ENCODE measurements at regions not wholly inside any gene's neighbourhood (a gene's known extent, or its start where the extent isn't known, plus 50 kb on each side); places are given as distances from the start of the nearest gene placed in this dataset.

- DNase-seq (ENCODE audit: low read depth in 1 of 2, low spot score in 1 of 2), result no peak
- no peak overlapping the region for H3K27ac ChIP-seq (replicated peaks)
- TF ChIP-seq SPI1 (IDR thresholded peaks at IDR 0.05; ENCODE audit: borderline replicate concordance, low read depth) (no peak), CTCF (IDR thresholded peaks at IDR 0.05; ENCODE audit: insufficient read depth, low read length) (no peak), GABPA (IDR thresholded peaks at IDR 0.05; ENCODE audit: low read depth) (no peak), POLR2AphosphoS5 (IDR thresholded peaks at IDR 0.05; ENCODE audit: low read depth) (no peak), REST (IDR thresholded peaks at IDR 0.05; ENCODE audit: insufficient replicate concordance, low read depth) (no peak)
- H3K4me3 ChIP-seq (replicated peaks; ENCODE audit: insufficient read depth, low read length), result no peak overlapping the region
- H3K27me3 ChIP-seq (ENCODE audit: insufficient read depth, poor library complexity, severe bottlenecking), result no peaks in the 10 kb centered on the region
These were observed 304.3 kb downstream of the GLRX3 start for GRCh38 chr10:130440494-130440893.

GRCh38 chr10:130440971-130441370 is 304.8 kb downstream of the GLRX3 start:
- Histone ChIP-seq H3K27ac (replicated peaks) (no peak overlapping the region), H3K4me3 (replicated peaks; ENCODE audit: insufficient read depth, low read length) (no peak overlapping the region), H3K27me3 (ENCODE audit: insufficient read depth, poor library complexity, severe bottlenecking) (no peaks in the 10 kb centered on the region)
- TF ChIP-seq CTCF (IDR thresholded peaks at IDR 0.05; ENCODE audit: insufficient read depth, low read length) (no peak), SPI1 (IDR thresholded peaks at IDR 0.05; ENCODE audit: borderline replicate concordance, low read depth) (no peak), GABPA (IDR thresholded peaks at IDR 0.05; ENCODE audit: low read depth) (no peak)
- no peak for DNase-seq (ENCODE audit: low read depth in 1 of 2, low spot score in 1 of 2)

GRCh38 chr10:130443066-130443465 is 306.9 kb downstream of the GLRX3 start:
- DNase-seq (ENCODE audit: low read depth in 1 of 2, low spot score in 1 of 2), result no peak
- no peaks in the 10 kb centered on the region for H3K27me3 ChIP-seq (ENCODE audit: insufficient read depth, poor library complexity, severe bottlenecking)
- H3K27ac ChIP-seq (replicated peaks), result no peak overlapping the region
- no peak for TF ChIP-seq SPI1 (IDR thresholded peaks at IDR 0.05; ENCODE audit: borderline replicate concordance, low read depth)
- no peak for TF ChIP-seq POLR2AphosphoS5 (IDR thresholded peaks at IDR 0.05; ENCODE audit: low read depth)
- no peak for TF ChIP-seq REST (IDR thresholded peaks at IDR 0.05; ENCODE audit: insufficient replicate concordance, low read depth)
- TF ChIP-seq CTCF (IDR thresholded peaks at IDR 0.05; ENCODE audit: insufficient read depth, low read length), result no peak
- no peak for TF ChIP-seq GABPA (IDR thresholded peaks at IDR 0.05; ENCODE audit: low read depth)
- no peak overlapping the region for H3K4me3 ChIP-seq (replicated peaks; ENCODE audit: insufficient read depth, low read length)

GRCh38 chr10:130453036-130453720 is 317.0 kb downstream of the GLRX3 start:
- H3K27ac ChIP-seq (replicated peaks), result no peak overlapping the region
- no peak for TF ChIP-seq REST (IDR thresholded peaks at IDR 0.05; ENCODE audit: insufficient replicate concordance, low read depth)
- no peak for TF ChIP-seq SPI1 (IDR thresholded peaks at IDR 0.05; ENCODE audit: borderline replicate concordance, low read depth)
- TF ChIP-seq CTCF (IDR thresholded peaks at IDR 0.05; ENCODE audit: insufficient read depth, low read length), result no peak
- TF ChIP-seq POLR2AphosphoS5 (IDR thresholded peaks at IDR 0.05; ENCODE audit: low read depth), result no peak
- no peak for TF ChIP-seq GABPA (IDR thresholded peaks at IDR 0.05; ENCODE audit: low read depth)
- no peak overlapping the region for H3K4me3 ChIP-seq (replicated peaks; ENCODE audit: insufficient read depth, low read length)
- no peak for DNase-seq (ENCODE audit: low read depth in 1 of 2, low spot score in 1 of 2)
- no peaks in the 10 kb centered on the region for H3K27me3 ChIP-seq (ENCODE audit: insufficient read depth, poor library complexity, severe bottlenecking)
